HL-60 (cell line): ENCODE measurements at regions not wholly inside any gene's neighbourhood (a gene's known extent, or its start where the extent isn't known, plus 50 kb on each side); places are given as distances from the start of the nearest gene placed in this dataset.

ENCODE experiments used
- GABPA ChIP-seq: IDR thresholded peaks from 2 replicates; pipeline ENCODE4 v1.6.1; 2012; ENCODE audit warnings: low read depth
- POLR2AphosphoS5 ChIP-seq: IDR thresholded peaks from 2 replicates; pipeline ENCODE4 v1.6.1; 2012; ENCODE audit warnings: low read depth
- TF ChIP-seq, protein P1 (sequence below): IDR thresholded peaks from one replicate; pipeline ENCODE4 v1.5.1; 2011; ENCODE audit warnings: low read length, control low read depth, inconsistent platforms; ENCODE audit not compliant: insufficient read depth
- TF ChIP-seq, protein P2 (sequence below): IDR thresholded peaks from 2 replicates; pipeline ENCODE4 v1.6.1; 2012; ENCODE audit warnings: low read depth; ENCODE audit not compliant: insufficient replicate concordance

DNA sequence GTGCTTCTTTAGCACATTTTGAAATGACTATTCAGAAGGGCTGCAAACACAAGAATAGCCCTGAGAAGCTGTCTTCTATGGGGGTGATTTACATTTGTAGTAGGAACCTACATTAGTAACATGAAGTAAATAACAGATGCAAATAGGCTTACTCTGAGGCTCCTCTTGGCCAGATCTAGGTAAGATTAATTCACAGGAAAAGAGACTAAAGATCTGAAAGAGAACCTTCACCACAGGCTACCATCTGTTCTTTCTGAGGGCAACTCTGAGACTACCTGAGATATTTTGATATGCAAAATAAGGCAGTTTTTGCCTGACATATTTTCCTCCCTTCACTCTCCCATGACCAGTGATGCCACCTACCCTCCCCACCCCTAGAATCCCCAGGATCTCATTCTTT, 1267.8 kb downstream of the PLA2G4A start:
- TF ChIP-seq, protein P1, sequence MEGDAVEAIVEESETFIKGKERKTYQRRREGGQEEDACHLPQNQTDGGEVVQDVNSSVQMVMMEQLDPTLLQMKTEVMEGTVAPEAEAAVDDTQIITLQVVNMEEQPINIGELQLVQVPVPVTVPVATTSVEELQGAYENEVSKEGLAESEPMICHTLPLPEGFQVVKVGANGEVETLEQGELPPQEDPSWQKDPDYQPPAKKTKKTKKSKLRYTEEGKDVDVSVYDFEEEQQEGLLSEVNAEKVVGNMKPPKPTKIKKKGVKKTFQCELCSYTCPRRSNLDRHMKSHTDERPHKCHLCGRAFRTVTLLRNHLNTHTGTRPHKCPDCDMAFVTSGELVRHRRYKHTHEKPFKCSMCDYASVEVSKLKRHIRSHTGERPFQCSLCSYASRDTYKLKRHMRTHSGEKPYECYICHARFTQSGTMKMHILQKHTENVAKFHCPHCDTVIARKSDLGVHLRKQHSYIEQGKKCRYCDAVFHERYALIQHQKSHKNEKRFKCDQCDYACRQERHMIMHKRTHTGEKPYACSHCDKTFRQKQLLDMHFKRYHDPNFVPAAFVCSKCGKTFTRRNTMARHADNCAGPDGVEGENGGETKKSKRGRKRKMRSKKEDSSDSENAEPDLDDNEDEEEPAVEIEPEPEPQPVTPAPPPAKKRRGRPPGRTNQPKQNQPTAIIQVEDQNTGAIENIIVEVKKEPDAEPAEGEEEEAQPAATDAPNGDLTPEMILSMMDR, result no peak
- TF ChIP-seq, protein P2, sequence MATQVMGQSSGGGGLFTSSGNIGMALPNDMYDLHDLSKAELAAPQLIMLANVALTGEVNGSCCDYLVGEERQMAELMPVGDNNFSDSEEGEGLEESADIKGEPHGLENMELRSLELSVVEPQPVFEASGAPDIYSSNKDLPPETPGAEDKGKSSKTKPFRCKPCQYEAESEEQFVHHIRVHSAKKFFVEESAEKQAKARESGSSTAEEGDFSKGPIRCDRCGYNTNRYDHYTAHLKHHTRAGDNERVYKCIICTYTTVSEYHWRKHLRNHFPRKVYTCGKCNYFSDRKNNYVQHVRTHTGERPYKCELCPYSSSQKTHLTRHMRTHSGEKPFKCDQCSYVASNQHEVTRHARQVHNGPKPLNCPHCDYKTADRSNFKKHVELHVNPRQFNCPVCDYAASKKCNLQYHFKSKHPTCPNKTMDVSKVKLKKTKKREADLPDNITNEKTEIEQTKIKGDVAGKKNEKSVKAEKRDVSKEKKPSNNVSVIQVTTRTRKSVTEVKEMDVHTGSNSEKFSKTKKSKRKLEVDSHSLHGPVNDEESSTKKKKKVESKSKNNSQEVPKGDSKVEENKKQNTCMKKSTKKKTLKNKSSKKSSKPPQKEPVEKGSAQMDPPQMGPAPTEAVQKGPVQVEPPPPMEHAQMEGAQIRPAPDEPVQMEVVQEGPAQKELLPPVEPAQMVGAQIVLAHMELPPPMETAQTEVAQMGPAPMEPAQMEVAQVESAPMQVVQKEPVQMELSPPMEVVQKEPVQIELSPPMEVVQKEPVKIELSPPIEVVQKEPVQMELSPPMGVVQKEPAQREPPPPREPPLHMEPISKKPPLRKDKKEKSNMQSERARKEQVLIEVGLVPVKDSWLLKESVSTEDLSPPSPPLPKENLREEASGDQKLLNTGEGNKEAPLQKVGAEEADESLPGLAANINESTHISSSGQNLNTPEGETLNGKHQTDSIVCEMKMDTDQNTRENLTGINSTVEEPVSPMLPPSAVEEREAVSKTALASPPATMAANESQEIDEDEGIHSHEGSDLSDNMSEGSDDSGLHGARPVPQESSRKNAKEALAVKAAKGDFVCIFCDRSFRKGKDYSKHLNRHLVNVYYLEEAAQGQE, result no peak
- no peak for TF ChIP-seq POLR2AphosphoS5
- no peak for TF ChIP-seq GABPA
